Left kidney (tissue), 1 donor: ENCODE measurements at regions not wholly inside any gene's neighbourhood (a gene's known extent, or its start where the extent isn't known, plus 50 kb on each side); places are given as distances from the start of the nearest gene placed in this dataset.
"Not testable (repeated sequence)": the region's sequence is repeated elsewhere in the genome, so short reads cannot be mapped to it uniquely, and the experiment has no call there.

Experiments used
- DNase-seq: peaks from one replicate; pipeline ENCODE4 v3.0.0-alpha.2; 2013

- no peak for DNase-seq
Measured at GRCh38 chr4:66376921-66377320, 706.6 kb upstream of the EPHA5 start.

GRCh38 chr4:66376396-66376795 is 706.1 kb upstream of the EPHA5 start:
- DNase-seq, result no peak

- no peak for DNase-seq
Measured at GRCh38 chr4:66373268-66373667, 703.0 kb upstream of the EPHA5 start.

GRCh38 chr4:66372706-66373105 is 702.4 kb upstream of the EPHA5 start:
- DNase-seq, result no peak

- no peak for DNase-seq
Measured at GRCh38 chr4:66367043-66367660, 696.9 kb upstream of the EPHA5 start.

GRCh38 chr4:66360395-66360794 is 690.1 kb upstream of the EPHA5 start:
- not testable (repeated sequence) for DNase-seq

- no peak for DNase-seq
Measured at GRCh38 chr4:66357316-66357715, 687.0 kb upstream of the EPHA5 start.

GRCh38 chr4:66355328-66355727 is 685.0 kb upstream of the EPHA5 start:
- DNase-seq, result no peak

- no peak for DNase-seq
Measured at GRCh38 chr4:66351761-66352160, 681.5 kb upstream of the EPHA5 start.

- DNase-seq, result no peak
Measured at GRCh38 chr4:66340286-66340893, 670.1 kb upstream of the EPHA5 start.

- DNase-seq, result no peak
Measured at GRCh38 chr4:66339007-66339406, 668.7 kb upstream of the EPHA5 start.

- DNase-seq, result no peak
Measured at GRCh38 chr4:66331761-66332160, 661.5 kb upstream of the EPHA5 start.

GRCh38 chr4:66330125-66330524 is 659.8 kb upstream of the EPHA5 start:
- no peak for DNase-seq

GRCh38 chr4:66328803-66329574 is 658.7 kb upstream of the EPHA5 start:
- DNase-seq, result no peak

- no peak for DNase-seq
Measured at GRCh38 chr4:66307641-66308438, 637.6 kb upstream of the EPHA5 start.

- DNase-seq, result no peak
Measured at GRCh38 chr4:66300336-66300934, 630.1 kb upstream of the EPHA5 start.

GRCh38 chr4:66298569-66298968 is 628.3 kb upstream of the EPHA5 start:
- DNase-seq, result no peak

- DNase-seq, result no peak
Measured at GRCh38 chr4:66297703-66298102, 627.4 kb upstream of the EPHA5 start.

- DNase-seq, result no peak
Measured at GRCh38 chr4:66294638-66295037, 624.3 kb upstream of the EPHA5 start.

GRCh38 chr4:66284991-66285451 is 614.7 kb upstream of the EPHA5 start:
- no peak for DNase-seq

- no peak for DNase-seq
Measured at GRCh38 chr4:66279084-66279483, 608.8 kb upstream of the EPHA5 start.

GRCh38 chr4:66275411-66276038 is 605.2 kb upstream of the EPHA5 start:
- DNase-seq, result no peak
